K562 (cell line): ENCODE measurements at regions not wholly inside any gene's neighbourhood (a gene's known extent, or its start where the extent isn't known, plus 50 kb on each side); places are given as distances from the start of the nearest gene placed in this dataset.

Experiments used
- ATAC-seq: fragments of 200-7000 bp; cut with Tn5 transposase; 3 replicates; pipeline ENCODE4 v1.9.1; 2020; ENCODE audit warnings: moderate library complexity
- BruUV-seq: library from RNA; stranded (reverse); fragments of 400-500 nt; replicated peaks from 2 replicates; lab custom pipeline; 2021; lab: Mats Ljungman, UMichigan
- CTCF ChIA-PET: fragments of 300-600 bp; formaldehyde crosslinking; extraction: SDS; loops from one replicate; lab custom pipeline; 2021; ENCODE audit warnings: low intra/inter-chr PET ratio; lab: Yijun Ruan, JAX
- POLR2A ChIA-PET: fragments of 300-600, 350-650 bp; sonication (Branson Sonifier 250); formaldehyde crosslinking; extraction: SDS; loops from one replicate; lab custom pipeline; 2021; ENCODE audit warnings: antibody characterized with exemption, inconsistent platforms; lab: Yijun Ruan, JAX
- DNase-seq, 4 experiments: peaks; one replicate each; pipeline versions ENCODE4 v3.0.0 to v3.0.0-alpha.2; 2011 to 2018; ENCODE audit warnings: low spot score in 3 of 4, mixed read lengths in 3 of 4; ENCODE audit errors: extremely low read depth in 1 of 4
- FAIRE-seq: peaks from 2 replicates; lab custom pipeline; 2011; peaks lifted over from hg19 to GRCh38; lab: Jason Lieb, UNC
- H2AFZ ChIP-seq: 2 replicates; pipeline ENCODE4 v1.6.0; 2011; ENCODE audit warnings: low read depth, low read length, control low read depth, inconsistent platforms
- H3K27ac ChIP-seq: fragments of 200-600 bp; 3 replicates; pipeline ENCODE4 v1.8.0; 2011; ENCODE audit warnings: low read depth, mild to moderate bottlenecking, control low read depth, inconsistent platforms, low read length, moderate library complexity, mixed read lengths; ENCODE audit errors: extremely low read depth
- H3K27me3 ChIP-seq, 2 experiments: fragments of 300-600 bp in 1 of 2; 2 replicates in 1 of 2; 3 replicates in 1 of 2; pipeline versions ENCODE4 v1.6.0 to v1.8.0; 2011; ENCODE audit warnings: inconsistent platforms in 2 of 2, low read length in 2 of 2, mild to moderate bottlenecking in 1 of 2, mixed read lengths in 1 of 2, moderate library complexity in 1 of 2; ENCODE audit not compliant: control insufficient read depth in 2 of 2, insufficient read depth in 2 of 2
- H3K36me3 ChIP-seq: fragments of 300-600 bp; 3 replicates; pipeline ENCODE4 v1.8.0; 2011; ENCODE audit warnings: mild to moderate bottlenecking, low read length, inconsistent platforms; ENCODE audit not compliant: control insufficient read depth, insufficient read depth
- H3K4me1 ChIP-seq, 2 experiments: fragments of 200-600 bp in 1 of 2; replicated peaks in 1 of 2; 2 replicates in 1 of 2; 3 replicates in 1 of 2; pipeline versions ENCODE4 v1.5.1 to v1.8.0; 2011; ENCODE audit warnings: inconsistent platforms in 2 of 2, low read length in 2 of 2, mild to moderate bottlenecking in 1 of 2, mixed read lengths in 1 of 2, moderate library complexity in 1 of 2; ENCODE audit not compliant: control insufficient read depth in 2 of 2, insufficient read depth in 2 of 2
- H3K4me2 ChIP-seq: 2 replicates; pipeline ENCODE4 v1.6.1; 2011; ENCODE audit warnings: low read length, control low read depth, inconsistent platforms, mixed read lengths; ENCODE audit not compliant: insufficient read depth
- H3K4me3 ChIP-seq: fragments of 200-600 bp; sonication (generic), shearing (Covaris generic); 2 replicates; pipeline ENCODE4 v1.5.1; 2016; ENCODE audit warnings: control low read depth, inconsistent platforms
- H3K79me2 ChIP-seq: fragments of 200-600 bp; 3 replicates; pipeline ENCODE4 v1.8.0; 2011; ENCODE audit warnings: low read length, inconsistent platforms; ENCODE audit not compliant: control insufficient read depth, insufficient read depth
- H3K9ac ChIP-seq, 2 experiments: 2 replicates each; pipeline versions ENCODE4 v1.6.0 to v1.6.1; 2011; ENCODE audit warnings: low read depth in 2 of 2, low read length in 2 of 2, control low read depth in 1 of 2, inconsistent platforms in 1 of 2, mild to moderate bottlenecking in 1 of 2, mixed read lengths in 1 of 2; ENCODE audit not compliant: insufficient read depth in 1 of 2
- H3K9me1 ChIP-seq: one replicate; pipeline ENCODE4 v1.6.0; 2011; ENCODE audit warnings: inconsistent platforms, mild to moderate bottlenecking, low read length, moderate library complexity; ENCODE audit not compliant: control insufficient read depth, insufficient read depth
- H3K9me3 ChIP-seq: replicated peaks from 2 replicates; pipeline ENCODE4 v1.5.1; 2011; ENCODE audit warnings: low read depth, low read length, inconsistent platforms; ENCODE audit not compliant: control insufficient read depth, insufficient read depth
- H4K20me1 ChIP-seq: replicated peaks from 2 replicates; pipeline ENCODE4 v1.6.1; 2011; ENCODE audit warnings: low read length, inconsistent platforms, mixed read lengths; ENCODE audit not compliant: control insufficient read depth, insufficient read depth
- BRF1 ChIP-seq: IDR thresholded peaks from 3 replicates; pipeline ENCODE4 v1.6.1; 2011; ENCODE audit warnings: borderline replicate concordance, mild to moderate bottlenecking; ENCODE audit not compliant: insufficient read length; ENCODE audit errors: extremely low read depth
- DDX20 ChIP-seq: fragments of 450-650 bp; IDR thresholded peaks from 2 replicates; pipeline ENCODE4 v1.6.1; 2016; ENCODE audit warnings: missing genetic modification characterization, low read depth, mild to moderate bottlenecking, missing compliant biosample characterization, moderate library complexity
- DPF2 ChIP-seq: fragments of 450-650 bp; IDR thresholded peaks from 2 replicates; pipeline ENCODE4 v1.6.1; 2016
- HDAC8 ChIP-seq: fragments of 450-650 bp; IDR thresholded peaks from 2 replicates; pipeline ENCODE4 v1.6.1; 2016; ENCODE audit warnings: mild to moderate bottlenecking, missing genetic modification characterization, moderate library complexity, missing compliant biosample characterization
- HIVEP1 ChIP-seq: fragments of 250-450 bp; sonication (Bioruptor Pico); IDR thresholded peaks from 2 replicates; pipeline ENCODE4 v1.4.0; 2020; ENCODE audit warnings: mild to moderate bottlenecking
- MAFF ChIP-seq: IDR thresholded peaks from 2 replicates; pipeline ENCODE4 v1.6.1; 2012; ENCODE audit warnings: low read length, improper control_type of control experiment
- NCOA1 ChIP-seq: fragments of 450-650 bp; IDR thresholded peaks from 2 replicates; pipeline ENCODE4 v1.6.1; 2016; ENCODE audit warnings: low read depth
- OTX1 ChIP-seq: fragments of 450-650 bp; formaldehyde crosslinking; IDR thresholded peaks from 2 replicates; pipeline ENCODE4 v1.4.0; 2022; ENCODE audit warnings: mild to moderate bottlenecking
- PHB ChIP-seq: fragments of 250-450 bp; sonication (Bioruptor Pico); IDR thresholded peaks from 2 replicates; pipeline ENCODE4 v1.5.0; 2021
- RBBP5 ChIP-seq: fragments of 200-600 bp; sonication (generic); IDR thresholded peaks from 2 replicates; pipeline ENCODE4 v1.6.1; 2012; ENCODE audit warnings: borderline replicate concordance, mild to moderate bottlenecking, low read length, control low read depth, inconsistent platforms; ENCODE audit not compliant: insufficient read depth, poor library complexity, severe bottlenecking
- STAT5A ChIP-seq: IDR thresholded peaks from 2 replicates; pipeline ENCODE4 v1.6.1; 2012; ENCODE audit warnings: low read length, inconsistent platforms, borderline replicate concordance
- TARDBP ChIP-seq: fragments of 450-650 bp; IDR thresholded peaks from 2 replicates; pipeline ENCODE4 v1.6.1; 2016
- TEAD4 ChIP-seq, 2 experiments: sonication (generic) in 1 of 2; formaldehyde crosslinking in 1 of 2; IDR thresholded peaks; 2 replicates each; pipeline versions ENCODE4 v1.6.1 to v1.8.0; 2012 to 2022; ENCODE audit warnings: borderline replicate concordance in 1 of 2, inconsistent platforms in 1 of 2, low read length in 1 of 2, mild to moderate bottlenecking in 1 of 2, missing genetic modification reagents in 1 of 2
- ZFP30 ChIP-seq: fragments of 250-450 bp; sonication (Bioruptor Pico); IDR thresholded peaks from 2 replicates; pipeline ENCODE4 v1.8.0; 2022; ENCODE audit warnings: moderate library complexity, mild to moderate bottlenecking, inconsistent platforms, borderline replicate concordance
- WGBS: fragments of 100-300 bp; shearing (Covaris generic); methylation state at CpG from one replicate; pipeline ENCODE4 v1.1.6; 2016; ENCODE audit warnings: low coverage, mixed read lengths; ENCODE audit not compliant: insufficient coverage; ENCODE audit errors: missing lambda C conversion rate; 5-methylcytosine and 5-hydroxymethylcytosine counted together
- in situ Hi-C: fragments of 300-500 bp; cut with MboI; formaldehyde crosslinking; loops from 4 replicates; pipeline ENCODE4 v1.15.0; 2018; ENCODE audit warnings: inconsistent platforms, mixed read lengths
- intact Hi-C: fragments of 100-400 bp; cut with micrococcal nuclease; formaldehyde crosslinking; loops from 2 replicates; pipeline ENCODE4 v1.14.2; 2022
- TF ChIP-seq, protein P1 (sequence below): fragments of 250-450 bp; sonication (Bioruptor Pico); IDR thresholded peaks from 2 replicates; pipeline ENCODE4 v1.8.0; 2021; ENCODE audit warnings: mild to moderate bottlenecking, moderate library complexity

DNA sequence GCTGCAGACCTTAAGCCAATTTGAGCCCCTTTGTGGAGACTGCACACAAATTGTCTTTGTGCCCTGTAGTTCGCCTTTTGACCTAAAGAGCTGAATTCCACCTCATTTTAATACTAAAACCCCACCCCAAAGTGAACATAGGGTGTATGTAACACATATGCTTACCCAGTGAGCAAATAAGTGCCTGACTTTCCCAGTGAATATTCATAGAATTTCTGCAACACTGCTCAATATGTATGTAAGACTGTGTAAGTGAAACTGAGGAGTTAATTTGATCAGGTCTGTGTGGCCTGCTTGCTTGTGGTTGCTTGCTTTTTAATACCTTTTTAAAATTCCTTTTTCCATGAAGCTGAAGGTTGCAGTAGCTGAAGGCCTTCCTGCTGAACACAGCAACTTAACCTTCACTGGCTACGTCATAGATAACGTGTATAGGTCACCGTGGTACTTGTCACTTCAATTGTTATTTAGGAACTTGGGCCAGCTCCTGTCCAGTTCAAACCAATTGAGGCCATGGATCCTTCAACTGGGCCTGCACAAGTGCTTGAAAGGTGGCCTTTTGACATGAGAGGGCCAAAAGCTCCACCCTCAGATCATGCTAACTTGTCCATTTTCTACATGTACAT lies 131.7 kb upstream of the BTBD3 start:
- no peak for DNase-seq
- 3% methylated on average over 4 of the region's 4 CpGs for WGBS
- no TSS peak for BruUV-seq
- TF ChIP-seq TEAD4 (IDR thresholded peaks at IDR 0.05; ENCODE audit: low read length) (no peak), TEAD4 (CRISPR knock-in tag; IDR thresholded peaks at IDR 0.05; ENCODE audit: borderline replicate concordance) (no peak), ZFP30 (CRISPR knock-in tag) (no peak), DDX20 (tag) (no peak), TARDBP (no peak)
- H3K9me3 ChIP-seq = no peaks in the 10 kb centered on the region; the same call in 1 of the 2 replicates
- H3K4me1 ChIP-seq = no peaks in the 10 kb centered on the region
- H3K27me3 ChIP-seq = no peaks in the 10 kb centered on the region
- ATAC-seq = no peak
- no peak for FAIRE-seq
- H3K9me1 ChIP-seq = no peaks in the 10 kb centered on the region
- H2AFZ ChIP-seq = no peak overlapping the region
- in situ Hi-C loops (no loop called here), intact Hi-C loops (no loop called here)
- H3K27ac ChIP-seq = no peak overlapping the region
- ChIA-PET CTCF (no interaction called here), POLR2A (no interaction called here)
- H3K36me3 ChIP-seq = no peaks in the 10 kb centered on the region
- no peak overlapping the region for H3K4me3 ChIP-seq
- no peaks in the 10 kb centered on the region for H3K79me2 ChIP-seq
- H4K20me1 ChIP-seq = no peaks in the 10 kb centered on the region
- no peak overlapping the region for H3K4me2 ChIP-seq
- H3K9ac ChIP-seq = no peak overlapping the region

DNA sequence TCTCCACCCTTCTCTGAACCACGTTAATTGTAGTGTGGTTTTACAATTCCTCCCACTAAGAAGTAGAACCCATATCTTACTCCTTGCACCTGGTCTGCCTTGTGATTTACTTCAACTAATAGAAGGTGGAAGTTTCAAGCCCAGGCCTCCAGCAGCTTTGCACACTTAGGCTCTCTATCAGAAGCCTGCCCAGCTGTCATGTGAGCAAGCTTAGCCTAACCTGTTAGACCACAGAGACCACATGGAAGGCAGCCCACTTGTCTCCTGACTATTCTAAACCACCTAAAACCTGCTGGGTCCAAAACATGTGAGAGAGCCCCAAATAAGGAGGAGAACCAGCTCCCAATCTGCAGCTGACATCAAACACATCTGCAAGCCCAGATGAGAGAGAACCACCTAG lies 127.6 kb upstream of the BTBD3 start:
- CTCF ChIA-PET = no interaction called here
- Histone ChIP-seq H3K4me3 (no peak overlapping the region), H2AFZ (no peak overlapping the region), H3K9ac (no peak overlapping the region), H3K9me1 (no peaks in the 10 kb centered on the region), H3K4me2 (no peak overlapping the region), H3K79me2 (no peaks in the 10 kb centered on the region), H3K27ac (no peak overlapping the region), H4K20me1 (no peaks in the 10 kb centered on the region), H3K27me3 (no peaks in the 10 kb centered on the region), H3K9me3 (no peaks in the 10 kb centered on the region), H3K4me1 (no peaks in the 10 kb centered on the region), H3K36me3 (no peaks in the 10 kb centered on the region)
- DNase-seq (no peak), FAIRE-seq (no peak), ATAC-seq (no peak)
- 0% methylated on average over 1 of the region's 1 CpG for WGBS
- intact Hi-C loops = no loop called here
- no TSS peak for BruUV-seq
- TF ChIP-seq HDAC8 (no peak), MAFF (no peak), DPF2 (no peak), RBBP5 (no peak), NCOA1 (no peak), OTX1 (CRISPR knock-in tag) (no peak), BRF1 (no peak), STAT5A (no peak), PHB (CRISPR knock-in tag) (no peak), HIVEP1 (no peak)
- TF ChIP-seq, protein P1, sequence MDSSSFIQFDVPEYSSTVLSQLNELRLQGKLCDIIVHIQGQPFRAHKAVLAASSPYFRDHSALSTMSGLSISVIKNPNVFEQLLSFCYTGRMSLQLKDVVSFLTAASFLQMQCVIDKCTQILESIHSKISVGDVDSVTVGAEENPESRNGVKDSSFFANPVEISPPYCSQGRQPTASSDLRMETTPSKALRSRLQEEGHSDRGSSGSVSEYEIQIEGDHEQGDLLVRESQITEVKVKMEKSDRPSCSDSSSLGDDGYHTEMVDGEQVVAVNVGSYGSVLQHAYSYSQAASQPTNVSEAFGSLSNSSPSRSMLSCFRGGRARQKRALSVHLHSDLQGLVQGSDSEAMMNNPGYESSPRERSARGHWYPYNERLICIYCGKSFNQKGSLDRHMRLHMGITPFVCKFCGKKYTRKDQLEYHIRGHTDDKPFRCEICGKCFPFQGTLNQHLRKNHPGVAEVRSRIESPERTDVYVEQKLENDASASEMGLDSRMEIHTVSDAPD (CRISPR knock-in tag) = no peak
- in situ Hi-C loops = no loop called here
- POLR2A ChIA-PET = interaction anchor here (0.6 kb wide), 1 partner anchor 1058 kb away, joined by 3 read pairs; no protein-coding TSS in a partner anchor
